A549 (cell line): ENCODE measurements at regions not wholly inside any gene's neighbourhood (a gene's known extent, or its start where the extent isn't known, plus 50 kb on each side); places are given as distances from the start of the nearest gene placed in this dataset.

Source experiments
- ATAC-seq, 2 experiments: fragments of 200-7000 bp in 1 of 2; fragments of >200 bp in 1 of 2; cut with Nextera tagmentation in 1 of 2; cut with Tn5 transposase in 1 of 2; 3 replicates each; pipeline versions ENCODE4 v1.8.0 to v1.9.1; 2018 to 2020; ENCODE audit warnings: mild to moderate bottlenecking in 1 of 2, moderate library complexity in 1 of 2
- CTCF ChIA-PET: fragments of 300-600 bp; sonication (Branson Sonifier 250); formaldehyde crosslinking; extraction: SDS; loops from one replicate; lab custom pipeline; 2021; ENCODE audit warnings: antibody characterized with exemption, inconsistent platforms; lab: Yijun Ruan, JAX
- POLR2A ChIA-PET: fragments of 350-600 bp; formaldehyde crosslinking; extraction: SDS; loops from one replicate; lab custom pipeline; 2021; ENCODE audit warnings: antibody characterized with exemption, inconsistent platforms; lab: Yijun Ruan, JAX
- DNase-seq, 2 experiments: peaks; one replicate each; pipeline versions ENCODE4 v3.0.0 to v3.0.0-alpha.2; 2011 to 2016; ENCODE audit warnings: low read depth in 1 of 2, low spot score in 1 of 2
- FAIRE-seq: peaks from 2 replicates; lab custom pipeline; 2011; peaks lifted over from hg19 to GRCh38; lab: Jason Lieb, UNC
- H3K27ac ChIP-seq, 2 experiments: fragments of >200 bp; sonication (Bioruptor Twin); formaldehyde crosslinking; 3 replicates each; pipeline ENCODE4 v1.5.1; 2016 to 2017
- H3K4me1 ChIP-seq: fragments of >200 bp; sonication (Bioruptor Twin); formaldehyde crosslinking; 3 replicates; pipeline ENCODE4 v1.6.1; 2016
- H3K4me2 ChIP-seq: fragments of >200 bp; sonication (Bioruptor Twin); formaldehyde crosslinking; 3 replicates; pipeline ENCODE4 v1.6.1; 2016
- H3K4me3 ChIP-seq: fragments of >200 bp; sonication (Bioruptor Twin); formaldehyde crosslinking; 3 replicates; pipeline ENCODE4 v1.5.1; 2016
- H3K9me3 ChIP-seq: fragments of >200 bp; sonication (Bioruptor Twin); formaldehyde crosslinking; 3 replicates; pipeline ENCODE4 v1.6.1; 2016
- BCL3 ChIP-seq: fragments of >200 bp; sonication (Bioruptor Twin); formaldehyde crosslinking; IDR thresholded peaks from 3 replicates; pipeline ENCODE4 v1.6.1; 2016
- CBX8 ChIP-seq: fragments of 200-600 bp; sonication (generic); IDR thresholded peaks from 2 replicates; pipeline ENCODE4 v1.6.1; 2016
- CHD2 ChIP-seq: fragments of 150-350 bp; IDR thresholded peaks from 2 replicates; pipeline ENCODE4 v1.6.1; 2014; ENCODE audit warnings: low read length; ENCODE audit not compliant: partially characterized antibody
- CHD4 ChIP-seq: fragments of 200-600 bp; sonication (generic); IDR thresholded peaks from 2 replicates; pipeline ENCODE4 v1.6.1; 2016; ENCODE audit warnings: antibody characterized with exemption, mild to moderate bottlenecking, borderline replicate concordance
- EP300 ChIP-seq, 2 experiments: fragments of >200 bp; sonication (Bioruptor Twin); formaldehyde crosslinking; IDR thresholded peaks; 2 replicates in 1 of 2; 3 replicates in 1 of 2; pipeline ENCODE4 v1.6.1; 2016 to 2017
- FOSB ChIP-seq: fragments of 250-450 bp; sonication (Bioruptor Pico); IDR thresholded peaks from 2 replicates; pipeline ENCODE4 v1.5.0; 2020; ENCODE audit warnings: mild to moderate bottlenecking, moderate library complexity
- FOSL2 ChIP-seq, 2 experiments: fragments of 450-650 bp in 1 of 2; fragments of >200 bp in 1 of 2; sonication (Bioruptor Twin) in 1 of 2; formaldehyde crosslinking; IDR thresholded peaks; 2 replicates each; pipeline versions ENCODE4 v1.5.0 to v1.6.1; 2016 to 2020; ENCODE audit warnings: mild to moderate bottlenecking in 1 of 2, moderate library complexity in 1 of 2
- FOXS1 ChIP-seq: fragments of 250-450 bp; sonication (Bioruptor Pico); IDR thresholded peaks from 2 replicates; pipeline ENCODE4 v1.5.0; 2020; ENCODE audit warnings: mild to moderate bottlenecking, moderate library complexity
- HDAC2 ChIP-seq: fragments of 200-600 bp; sonication (generic); IDR thresholded peaks from 2 replicates; pipeline ENCODE4 v1.6.1; 2016
- HMGXB4 ChIP-seq: fragments of 250-450 bp; sonication (Bioruptor Pico); IDR thresholded peaks from 2 replicates; pipeline ENCODE4 v1.5.0; 2021; ENCODE audit warnings: mild to moderate bottlenecking, moderate library complexity, borderline replicate concordance
- HOXB13 ChIP-seq: fragments of 250-450 bp; sonication (Bioruptor Pico); IDR thresholded peaks from 2 replicates; pipeline ENCODE4 v1.5.0; 2020; ENCODE audit warnings: low read depth, mild to moderate bottlenecking, moderate library complexity
- HOXB5 ChIP-seq: fragments of 250-450 bp; sonication (Bioruptor Pico); IDR thresholded peaks from 2 replicates; pipeline ENCODE4 v1.5.0; 2020; ENCODE audit warnings: mild to moderate bottlenecking, moderate library complexity
- JUNB ChIP-seq: fragments of >200 bp; sonication (Bioruptor Twin); formaldehyde crosslinking; IDR thresholded peaks from 2 replicates; pipeline ENCODE4 v1.6.1; 2016
- MAFK ChIP-seq: fragments of 450-650 bp; IDR thresholded peaks from 2 replicates; pipeline ENCODE4 v1.6.1; 2014; ENCODE audit not compliant: partially characterized antibody
- MAZ ChIP-seq: fragments of 150-350 bp; IDR thresholded peaks from 2 replicates; pipeline ENCODE4 v1.6.1; 2014; ENCODE audit warnings: antibody characterized with exemption, low read depth, low read length, borderline replicate concordance
- MYC ChIP-seq: IDR thresholded peaks from 2 replicates; pipeline ENCODE4 v1.6.1; 2012; ENCODE audit warnings: mild to moderate bottlenecking, inconsistent platforms, low read length, improper control_type of control experiment, borderline replicate concordance
- POLR2AphosphoS2 ChIP-seq: conservative IDR thresholded peaks from 2 replicates; pipeline ENCODE4 v1.6.1; 2012; ENCODE audit warnings: low read length, improper control_type of control experiment, inconsistent platforms
- RARB ChIP-seq: fragments of 250-450 bp; sonication (Bioruptor Pico); IDR thresholded peaks from 2 replicates; pipeline ENCODE4 v1.8.0; 2021; ENCODE audit warnings: mild to moderate bottlenecking, moderate library complexity
- RCOR1 ChIP-seq: fragments of 150-350 bp; IDR thresholded peaks from 2 replicates; pipeline ENCODE4 v1.6.1; 2014; ENCODE audit warnings: antibody characterized with exemption, low read length, low read depth
- REST ChIP-seq: fragments of 200-600 bp; sonication (generic); IDR thresholded peaks from 2 replicates; pipeline ENCODE4 v1.6.1; 2016; ENCODE audit warnings: antibody characterized with exemption, mild to moderate bottlenecking, moderate library complexity
- SMC3 ChIP-seq: fragments of >200 bp; sonication (Bioruptor Twin); formaldehyde crosslinking; IDR thresholded peaks from 3 replicates; pipeline ENCODE4 v1.6.1; 2018; ENCODE audit warnings: inconsistent platforms
- TFCP2L1 ChIP-seq: fragments of 250-450 bp; sonication (Bioruptor Pico); IDR thresholded peaks from 2 replicates; pipeline ENCODE4 v1.5.0; 2021; ENCODE audit warnings: mild to moderate bottlenecking
- ZFP36 ChIP-seq: fragments of 450-650 bp; IDR thresholded peaks from 2 replicates; pipeline ENCODE4 v1.6.1; 2014; ENCODE audit warnings: borderline replicate concordance; ENCODE audit not compliant: partially characterized antibody
- WGBS: methylation state at CpG from one replicate; pipeline ENCODE4 v1.1.6; 2017; ENCODE audit errors: missing lambda C conversion rate; 5-methylcytosine and 5-hydroxymethylcytosine counted together
- TF ChIP-seq, protein P1 (sequence below): fragments of 150-350 bp; IDR thresholded peaks from 2 replicates; pipeline ENCODE4 v1.6.1; 2014; ENCODE audit warnings: low read depth, mild to moderate bottlenecking, low read length
- TF ChIP-seq, protein P2 (sequence below): fragments of >200 bp; sonication (Bioruptor Twin); formaldehyde crosslinking; IDR thresholded peaks from 3 replicates; pipeline ENCODE4 v1.5.1; 2016

- WGBS, result 86% methylated on average over 11 of the region's 11 CpGs
- FAIRE-seq, result no peak
- Histone ChIP-seq H3K4me2 (peak overlapping the region; percentile 69), H3K27ac (peak overlapping the region; percentile 75 to 77), H3K9me3 (no peaks in the 10 kb centered on the region), H3K4me1 (peaks cover 23% of the 10 kb centered on the region), H3K4me3 (no peak overlapping the region)
- POLR2A ChIA-PET, result no interaction called here
- CTCF ChIA-PET, result interaction anchor here (1.2 kb wide), 1 partner anchor 185 kb away, joined by 4 read pairs; no protein-coding TSS in a partner anchor
- DNase-seq, result no peak
- TF ChIP-seq, protein P1, sequence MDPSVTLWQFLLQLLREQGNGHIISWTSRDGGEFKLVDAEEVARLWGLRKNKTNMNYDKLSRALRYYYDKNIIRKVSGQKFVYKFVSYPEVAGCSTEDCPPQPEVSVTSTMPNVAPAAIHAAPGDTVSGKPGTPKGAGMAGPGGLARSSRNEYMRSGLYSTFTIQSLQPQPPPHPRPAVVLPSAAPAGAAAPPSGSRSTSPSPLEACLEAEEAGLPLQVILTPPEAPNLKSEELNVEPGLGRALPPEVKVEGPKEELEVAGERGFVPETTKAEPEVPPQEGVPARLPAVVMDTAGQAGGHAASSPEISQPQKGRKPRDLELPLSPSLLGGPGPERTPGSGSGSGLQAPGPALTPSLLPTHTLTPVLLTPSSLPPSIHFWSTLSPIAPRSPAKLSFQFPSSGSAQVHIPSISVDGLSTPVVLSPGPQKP, result no peak
- TF ChIP-seq RCOR1, result no peak
- ATAC-seq, result no peak
Observed at GRCh38 chr3:66592927-66593625, 92.3 kb upstream of the LRIG1 start.

DNA sequence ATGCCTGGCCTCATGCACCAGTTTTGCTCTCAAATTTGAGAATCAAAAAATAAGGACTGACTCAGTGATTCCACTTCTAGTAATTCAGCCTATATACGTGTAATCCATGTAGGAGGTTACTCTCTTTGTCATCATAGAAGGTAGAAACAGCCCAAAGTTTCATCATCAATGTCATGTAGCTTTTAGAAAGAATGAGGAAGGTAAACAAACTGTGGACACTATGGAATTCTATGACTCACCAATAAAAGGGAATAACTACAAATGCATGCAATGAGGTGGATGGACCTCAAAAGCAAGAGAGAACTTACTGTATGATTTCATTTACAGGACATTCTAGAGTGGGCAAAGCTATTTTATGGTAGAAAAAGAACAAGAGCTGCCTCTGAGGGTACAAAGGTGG lies 93.2 kb upstream of the LRIG1 start:
- ATAC-seq (peak; percentile 90 to 92), FAIRE-seq (no peak), DNase-seq (peak; percentile 21 to 79)
- POLR2A ChIA-PET, result no interaction called here
- Histone ChIP-seq H3K9me3 (no peaks in the 10 kb centered on the region), H3K27ac (peak overlapping the region; percentile 75 to 77), H3K4me2 (peak overlapping the region; percentile 69), H3K4me3 (no peak overlapping the region), H3K4me1 (peaks cover 23% of the 10 kb centered on the region)
- CTCF ChIA-PET, result interaction anchor here (1.2 kb wide), 1 partner anchor 186 kb away, joined by 4 read pairs; no protein-coding TSS in a partner anchor
- WGBS, result 7% methylated on average over 1 of the region's 1 CpG
- TF ChIP-seq HMGXB4 (CRISPR knock-in tag), result no peak
- TF ChIP-seq TFCP2L1 (CRISPR knock-in tag), result no peak
- TF ChIP-seq HOXB5, result no peak
- no peak for TF ChIP-seq FOSB (CRISPR knock-in tag)
- peak; percentile 38; the same call in 1 of the 3 replicates for TF ChIP-seq BCL3
- TF ChIP-seq, protein P1, result no peak
- TF ChIP-seq FOXS1 (CRISPR knock-in tag), result no peak
- TF ChIP-seq ZFP36, result no peak
- TF ChIP-seq JUNB, result peak; percentile 78
- no peak for TF ChIP-seq HDAC2
- TF ChIP-seq CHD4, result no peak
- TF ChIP-seq CHD2, result no peak
- no peak for TF ChIP-seq POLR2AphosphoS2
- TF ChIP-seq REST, result no peak
- no peak for TF ChIP-seq MYC
- no peak for TF ChIP-seq CBX8
- 0 out of 3 replicates have a peak, but pooled peaks have one; percentile 8 for TF ChIP-seq SMC3
- TF ChIP-seq, protein P2, sequence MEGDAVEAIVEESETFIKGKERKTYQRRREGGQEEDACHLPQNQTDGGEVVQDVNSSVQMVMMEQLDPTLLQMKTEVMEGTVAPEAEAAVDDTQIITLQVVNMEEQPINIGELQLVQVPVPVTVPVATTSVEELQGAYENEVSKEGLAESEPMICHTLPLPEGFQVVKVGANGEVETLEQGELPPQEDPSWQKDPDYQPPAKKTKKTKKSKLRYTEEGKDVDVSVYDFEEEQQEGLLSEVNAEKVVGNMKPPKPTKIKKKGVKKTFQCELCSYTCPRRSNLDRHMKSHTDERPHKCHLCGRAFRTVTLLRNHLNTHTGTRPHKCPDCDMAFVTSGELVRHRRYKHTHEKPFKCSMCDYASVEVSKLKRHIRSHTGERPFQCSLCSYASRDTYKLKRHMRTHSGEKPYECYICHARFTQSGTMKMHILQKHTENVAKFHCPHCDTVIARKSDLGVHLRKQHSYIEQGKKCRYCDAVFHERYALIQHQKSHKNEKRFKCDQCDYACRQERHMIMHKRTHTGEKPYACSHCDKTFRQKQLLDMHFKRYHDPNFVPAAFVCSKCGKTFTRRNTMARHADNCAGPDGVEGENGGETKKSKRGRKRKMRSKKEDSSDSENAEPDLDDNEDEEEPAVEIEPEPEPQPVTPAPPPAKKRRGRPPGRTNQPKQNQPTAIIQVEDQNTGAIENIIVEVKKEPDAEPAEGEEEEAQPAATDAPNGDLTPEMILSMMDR, result no peak
- no peak for TF ChIP-seq RARB (CRISPR knock-in tag)
- no peak for TF ChIP-seq MAZ
- TF ChIP-seq HOXB13 (CRISPR knock-in tag), result no peak
- peak; percentile 72 for TF ChIP-seq FOSL2 (IDR thresholded peaks at IDR 0.05)
- peak; percentile 95 for TF ChIP-seq FOSL2 (CRISPR knock-in tag; IDR thresholded peaks at IDR 0.05)
- TF ChIP-seq MAFK, result no peak
- peak; percentile 41 to 46; a peak in 1 of 5 replicates for TF ChIP-seq EP300 (IDR thresholded peaks at IDR 0.05)
